SU-DHL-6 (cell line): ENCODE measurements at regions not wholly inside any gene's neighbourhood (a gene's known extent, or its start where the extent isn't known, plus 50 kb on each side); places are given as distances from the start of the nearest gene placed in this dataset.

Source experiments
- H2AFZ ChIP-seq: fragments of 200-600 bp; sonication (generic); 2 replicates; pipeline ENCODE4 v1.6.1; 2014; ENCODE audit warnings: low read depth, mild to moderate bottlenecking, moderate library complexity, mixed read lengths, antibody characterized with exemption, low read length; ENCODE audit not compliant: severe bottlenecking
- H3F3A ChIP-seq: fragments of 200-600 bp; shearing (Covaris generic); 2 replicates; pipeline ENCODE4 v1.6.0; 2016; ENCODE audit warnings: antibody characterized with exemption, mild to moderate bottlenecking; ENCODE audit not compliant: insufficient read depth
- H3K27ac ChIP-seq: fragments of 200-600 bp; sonication (generic); 2 replicates; pipeline ENCODE4 v1.5.1; 2016; ENCODE audit warnings: low read depth, mild to moderate bottlenecking, low read length, moderate library complexity, mixed read lengths
- H3K27me3 ChIP-seq: fragments of 200-600 bp; sonication (generic), shearing (Covaris generic); 2 replicates; pipeline ENCODE4 v1.6.0; 2014; ENCODE audit warnings: mild to moderate bottlenecking, low read length
- H3K36me3 ChIP-seq: fragments of 200-600 bp; sonication (generic); 2 replicates; pipeline ENCODE4 v1.6.1; 2014; ENCODE audit warnings: mild to moderate bottlenecking, low read length, mixed read lengths
- H3K4me2 ChIP-seq: fragments of 300-600, 200-600 bp; shearing (Covaris generic), sonication (generic); 2 replicates; pipeline ENCODE4 v1.6.0; 2014; ENCODE audit warnings: low read length, low read depth, mild to moderate bottlenecking; ENCODE audit not compliant: poor library complexity, severe bottlenecking
- H3K4me3 ChIP-seq: fragments of 200-600 bp; sonication (generic); 2 replicates; pipeline ENCODE4 v1.5.1; 2014; ENCODE audit warnings: antibody characterized with exemption, low read length, mild to moderate bottlenecking, mixed read lengths; ENCODE audit not compliant: insufficient read depth, poor library complexity, severe bottlenecking
- H3K79me2 ChIP-seq: fragments of 200-600 bp; sonication (generic); 2 replicates; pipeline ENCODE4 v1.6.1; 2014; ENCODE audit warnings: mild to moderate bottlenecking, low read length, moderate library complexity; ENCODE audit not compliant: insufficient read depth
- H3K9ac ChIP-seq: fragments of 200-600 bp; sonication (generic); 2 replicates; pipeline ENCODE4 v1.7.0; 2014; ENCODE audit warnings: mild to moderate bottlenecking, low read length
- H3K9me2 ChIP-seq: fragments of 200-600 bp; sonication (generic); replicated peaks from 2 replicates; pipeline ENCODE4 v1.6.1; 2014; ENCODE audit warnings: low read length; ENCODE audit not compliant: insufficient read depth
- H3K9me3 ChIP-seq: fragments of 200-600 bp; sonication (generic); 2 replicates; pipeline ENCODE4 v1.6.1; 2014; ENCODE audit warnings: low read length, mixed read lengths; ENCODE audit not compliant: insufficient read depth
- H4K20me1 ChIP-seq: fragments of 200-600 bp; sonication (generic); 2 replicates; pipeline ENCODE4 v1.6.1; 2014; ENCODE audit warnings: low read depth, mild to moderate bottlenecking, antibody characterized with exemption, low read length, moderate library complexity, mixed read lengths
- EZH2phosphoT487 ChIP-seq: fragments of 200-600 bp; sonication (generic), shearing (Covaris generic); conservative IDR thresholded peaks from 2 replicates; pipeline ENCODE4 v1.6.1; 2018; ENCODE audit warnings: mild to moderate bottlenecking, antibody characterized with exemption, low read length, moderate library complexity, mixed read lengths
- TF ChIP-seq, protein P1 (sequence below): fragments of 200-600 bp; sonication (generic); IDR thresholded peaks from one replicate; pipeline ENCODE4 v1.5.1; 2017; ENCODE audit warnings: antibody characterized with exemption, mild to moderate bottlenecking, low read length, moderate library complexity; ENCODE audit not compliant: insufficient read depth, poor library complexity, severe bottlenecking

DNA sequence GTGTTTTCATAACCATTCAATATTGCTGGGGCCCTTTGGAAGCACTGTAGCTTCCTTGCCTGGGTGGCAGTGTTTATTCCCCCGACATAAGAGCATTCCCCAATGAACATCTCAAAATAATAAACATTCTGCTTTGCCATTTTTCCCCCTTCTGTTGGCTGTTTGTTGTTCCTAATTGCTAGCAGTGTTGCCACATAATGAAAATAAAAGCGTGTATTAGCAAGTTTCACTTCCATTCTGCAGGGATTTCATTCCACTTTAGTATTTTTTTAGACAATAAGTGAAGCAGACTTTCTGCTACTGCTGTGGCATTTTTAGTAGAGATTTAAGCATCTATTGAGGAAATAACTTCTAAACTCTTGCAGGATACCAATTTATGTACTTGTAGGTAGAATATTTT is 154.7 kb upstream of the GALNT13 start:
- H2AFZ ChIP-seq, result no peak overlapping the region
- H3F3A ChIP-seq, result no peaks in the 10 kb centered on the region
- TF ChIP-seq, protein P1, sequence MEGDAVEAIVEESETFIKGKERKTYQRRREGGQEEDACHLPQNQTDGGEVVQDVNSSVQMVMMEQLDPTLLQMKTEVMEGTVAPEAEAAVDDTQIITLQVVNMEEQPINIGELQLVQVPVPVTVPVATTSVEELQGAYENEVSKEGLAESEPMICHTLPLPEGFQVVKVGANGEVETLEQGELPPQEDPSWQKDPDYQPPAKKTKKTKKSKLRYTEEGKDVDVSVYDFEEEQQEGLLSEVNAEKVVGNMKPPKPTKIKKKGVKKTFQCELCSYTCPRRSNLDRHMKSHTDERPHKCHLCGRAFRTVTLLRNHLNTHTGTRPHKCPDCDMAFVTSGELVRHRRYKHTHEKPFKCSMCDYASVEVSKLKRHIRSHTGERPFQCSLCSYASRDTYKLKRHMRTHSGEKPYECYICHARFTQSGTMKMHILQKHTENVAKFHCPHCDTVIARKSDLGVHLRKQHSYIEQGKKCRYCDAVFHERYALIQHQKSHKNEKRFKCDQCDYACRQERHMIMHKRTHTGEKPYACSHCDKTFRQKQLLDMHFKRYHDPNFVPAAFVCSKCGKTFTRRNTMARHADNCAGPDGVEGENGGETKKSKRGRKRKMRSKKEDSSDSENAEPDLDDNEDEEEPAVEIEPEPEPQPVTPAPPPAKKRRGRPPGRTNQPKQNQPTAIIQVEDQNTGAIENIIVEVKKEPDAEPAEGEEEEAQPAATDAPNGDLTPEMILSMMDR, result no peak
- no peak for TF ChIP-seq EZH2phosphoT487
- no peaks in the 10 kb centered on the region for H3K36me3 ChIP-seq
- H3K27me3 ChIP-seq, result no peaks in the 10 kb centered on the region
- no peak overlapping the region for H3K4me2 ChIP-seq
- no peak overlapping the region for H3K4me3 ChIP-seq
- H3K9me3 ChIP-seq, result no peaks in the 10 kb centered on the region
- no peak overlapping the region for H3K9ac ChIP-seq
- no peak overlapping the region for H3K27ac ChIP-seq
- H3K9me2 ChIP-seq, result no peaks in the 10 kb centered on the region
- no peaks in the 10 kb centered on the region for H3K79me2 ChIP-seq
- H4K20me1 ChIP-seq, result no peaks in the 10 kb centered on the region

- no peak overlapping the region for H3K4me3 ChIP-seq
- no peak overlapping the region for H2AFZ ChIP-seq
- no peak overlapping the region for H3K9ac ChIP-seq
- H3K36me3 ChIP-seq, result no peaks in the 10 kb centered on the region
- H4K20me1 ChIP-seq, result no peaks in the 10 kb centered on the region
- H3K4me2 ChIP-seq, result no peak overlapping the region
- H3K9me3 ChIP-seq, result no peaks in the 10 kb centered on the region
- TF ChIP-seq, protein P1, result no peak
- TF ChIP-seq EZH2phosphoT487, result no peak
- no peak overlapping the region for H3K27ac ChIP-seq
- no peaks in the 10 kb centered on the region for H3K27me3 ChIP-seq
- no peaks in the 10 kb centered on the region for H3K9me2 ChIP-seq
- H3F3A ChIP-seq, result no peaks in the 10 kb centered on the region
- H3K79me2 ChIP-seq, result no peaks in the 10 kb centered on the region
These were observed 132.3 kb upstream of the GALNT13 start for GRCh38 chr2:153739394-153739793.

DNA sequence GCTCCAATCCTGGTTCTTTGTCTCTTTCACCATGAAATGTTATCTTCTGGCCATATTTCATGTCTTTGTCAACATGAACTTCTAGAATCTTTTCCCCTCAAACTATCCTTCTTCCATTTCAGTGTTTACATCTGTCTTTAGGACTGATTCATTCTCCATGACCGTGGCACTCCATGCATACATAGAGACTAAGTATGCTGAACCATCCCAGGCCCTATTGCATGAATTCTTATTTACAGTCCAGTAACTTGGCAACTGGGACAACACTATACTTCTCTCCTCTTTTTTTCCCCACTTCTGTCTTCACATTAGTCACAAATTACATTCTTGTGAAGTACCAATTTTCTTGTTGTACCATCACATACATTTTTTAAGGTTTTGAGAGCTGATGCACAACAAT is 109.8 kb upstream of the GALNT13 start:
- H2AFZ ChIP-seq, result no peak overlapping the region
- H3K9ac ChIP-seq, result no peak overlapping the region
- H3K36me3 ChIP-seq, result no peaks in the 10 kb centered on the region
- H3K9me2 ChIP-seq, result no peaks in the 10 kb centered on the region
- no peaks in the 10 kb centered on the region for H3K79me2 ChIP-seq
- no peak for TF ChIP-seq EZH2phosphoT487
- TF ChIP-seq, protein P1, result no peak
- H3K27me3 ChIP-seq, result no peaks in the 10 kb centered on the region
- H4K20me1 ChIP-seq, result no peaks in the 10 kb centered on the region
- no peak overlapping the region for H3K4me3 ChIP-seq
- no peaks in the 10 kb centered on the region for H3K9me3 ChIP-seq
- no peak overlapping the region for H3K27ac ChIP-seq
- no peaks in the 10 kb centered on the region for H3F3A ChIP-seq
- H3K4me2 ChIP-seq, result no peak overlapping the region

DNA sequence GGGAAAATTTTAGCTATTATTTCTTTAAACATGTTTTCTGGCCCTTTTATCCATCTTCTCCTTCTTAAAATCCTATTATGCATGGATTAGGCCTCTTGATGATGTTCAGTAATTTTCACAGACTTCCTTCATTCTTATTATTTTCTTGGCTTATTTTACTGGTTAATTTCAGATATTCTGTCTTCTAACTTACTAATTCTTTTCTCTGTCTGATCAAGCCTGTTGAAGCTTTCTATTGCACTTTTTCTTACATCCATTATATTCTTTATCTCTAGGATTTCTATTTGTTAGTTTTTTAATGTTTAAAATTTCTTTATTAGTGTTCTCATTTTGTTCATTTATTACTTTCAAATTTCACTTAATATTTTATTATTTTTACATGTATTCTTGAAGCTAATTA is 105.3 kb upstream of the GALNT13 start:
- Histone ChIP-seq H3K9ac (no peak overlapping the region), H3K9me3 (no peaks in the 10 kb centered on the region), H3K79me2 (no peaks in the 10 kb centered on the region), H3F3A (no peaks in the 10 kb centered on the region), H3K36me3 (no peaks in the 10 kb centered on the region), H3K9me2 (no peaks in the 10 kb centered on the region), H3K27me3 (no peaks in the 10 kb centered on the region), H3K4me3 (no peak overlapping the region), H2AFZ (no peak overlapping the region), H3K4me2 (no peak overlapping the region), H4K20me1 (no peaks in the 10 kb centered on the region), H3K27ac (no peak overlapping the region)
- TF ChIP-seq, protein P1, result no peak
- TF ChIP-seq EZH2phosphoT487, result no peak
